ENCODE measurements at regions not wholly inside any gene's neighbourhood (a gene's known extent, or its start where the extent isn't known, plus 50 kb on each side); places are given as distances from the start of the nearest gene placed in this dataset.

- Mint-ChIP-seq H3K27me3 (peaks cover 6 to 19% of the 10 kb centered on the region in 2 donors), H3K4me3 (no peak overlapping the region), H3K4me1 (ENCODE audit: low read depth in 2 of 2) (no peaks in the 10 kb centered on the region), H3K36me3 (no peaks in the 10 kb centered on the region), H3K27ac (no peak overlapping the region), H3K9me3 (peaks cover 3% of the 10 kb centered on the region)
- ATAC-seq (no peak), DNase-seq (ENCODE audit: low spot score) (no peak)
Observed at GRCh38 chr1:170310014-170310405, 164.3 kb downstream of the NTMT2 start.

- Mint-ChIP-seq H3K27ac (no peak overlapping the region), H3K9me3 (peaks cover 3% of the 10 kb centered on the region), H3K4me1 (ENCODE audit: low read depth in 2 of 2) (no peaks in the 10 kb centered on the region), H3K36me3 (no peaks in the 10 kb centered on the region), H3K27me3 (peaks cover 6 to 25% of the 10 kb centered on the region in 2 donors), H3K4me3 (no peak overlapping the region)
- no peak for DNase-seq (ENCODE audit: low spot score)
- ATAC-seq: no peak
Observed at GRCh38 chr1:170310951-170311350, 165.2 kb downstream of the NTMT2 start.

DNA sequence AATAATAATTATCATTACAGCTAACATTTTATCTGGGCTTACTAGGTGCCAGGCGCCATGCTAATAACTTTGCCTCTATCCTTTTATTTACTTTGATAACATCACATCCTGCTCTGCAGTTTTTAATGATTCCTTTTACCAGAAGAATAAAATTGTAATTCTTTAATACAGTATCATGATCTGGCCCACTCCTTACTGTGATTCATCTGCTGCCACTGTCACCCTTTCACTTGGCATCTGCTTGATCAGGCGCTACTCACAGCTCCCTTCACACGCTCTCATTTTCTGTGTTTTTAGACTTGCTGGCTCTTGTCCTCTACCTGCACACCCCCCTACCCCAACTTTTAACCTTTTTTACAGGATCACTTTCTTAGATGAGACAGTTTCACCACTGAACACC is 167.5 kb downstream of the NTMT2 start:
- Mint-ChIP-seq H3K9me3 (peaks cover 3% of the 10 kb centered on the region), H3K27me3 (peaks cover 7 to 20% of the 10 kb centered on the region in 2 donors), H3K27ac (no peak overlapping the region), H3K4me1 (ENCODE audit: low read depth in 2 of 2) (no peaks in the 10 kb centered on the region), H3K4me3 (no peak overlapping the region), H3K36me3 (no peaks in the 10 kb centered on the region)
- DNase-seq (ENCODE audit: low spot score): no peak
- no peak for ATAC-seq

- Mint-ChIP-seq H3K27me3 (peaks cover 12 to 28% of the 10 kb centered on the region in 2 donors), H3K4me1 (ENCODE audit: low read depth in 2 of 2) (no peaks in the 10 kb centered on the region), H3K27ac (no peak overlapping the region), H3K9me3 (no peaks in the 10 kb centered on the region), H3K4me3 (no peak overlapping the region), H3K36me3 (no peaks in the 10 kb centered on the region)
- ATAC-seq (no peak), DNase-seq (ENCODE audit: low spot score) (no peak)
Observed at GRCh38 chr1:170316270-170316669, 170.5 kb downstream of the NTMT2 start.

- Mint-ChIP-seq H3K4me3 (no peak overlapping the region), H3K27me3 (peaks cover 12 to 34% of the 10 kb centered on the region in 2 donors), H3K9me3 (no peaks in the 10 kb centered on the region), H3K4me1 (ENCODE audit: low read depth in 2 of 2) (no peaks in the 10 kb centered on the region), H3K36me3 (no peaks in the 10 kb centered on the region), H3K27ac (no peak overlapping the region)
- DNase-seq (ENCODE audit: low spot score) (no peak), ATAC-seq (no peak)
Observed at GRCh38 chr1:170318141-170318540, 172.4 kb downstream of the NTMT2 start.

DNA sequence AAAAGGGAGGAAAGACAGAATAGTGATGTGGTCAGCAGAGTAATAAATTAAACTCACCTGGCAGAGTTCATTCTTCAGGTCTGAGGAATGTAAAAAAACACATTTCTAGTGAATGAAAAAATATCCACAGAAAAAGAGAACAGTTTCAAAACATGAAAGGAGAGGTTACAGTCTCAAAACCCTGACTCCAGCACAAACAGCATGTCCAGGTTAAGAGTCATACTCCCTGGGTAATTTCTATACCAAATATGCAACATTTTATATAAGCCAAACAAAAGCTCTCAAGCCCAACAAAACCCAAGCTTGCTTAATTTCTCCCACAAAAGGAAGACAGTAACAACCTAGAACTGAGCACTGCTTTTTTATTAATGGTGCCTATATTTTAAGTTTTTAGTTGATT is 173.0 kb downstream of the NTMT2 start:
- peaks cover 8 to 34% of the 10 kb centered on the region in 2 donors for H3K27me3 Mint-ChIP-seq
- H3K36me3 Mint-ChIP-seq: no peaks in the 10 kb centered on the region
- H3K27ac Mint-ChIP-seq: no peak overlapping the region
- no peaks in the 10 kb centered on the region for H3K9me3 Mint-ChIP-seq
- ATAC-seq (no peak), DNase-seq (ENCODE audit: low spot score) (no peak)
- no peaks in the 10 kb centered on the region for H3K4me1 Mint-ChIP-seq (ENCODE audit: low read depth in 2 of 2)
- H3K4me3 Mint-ChIP-seq: no peak overlapping the region

DNA sequence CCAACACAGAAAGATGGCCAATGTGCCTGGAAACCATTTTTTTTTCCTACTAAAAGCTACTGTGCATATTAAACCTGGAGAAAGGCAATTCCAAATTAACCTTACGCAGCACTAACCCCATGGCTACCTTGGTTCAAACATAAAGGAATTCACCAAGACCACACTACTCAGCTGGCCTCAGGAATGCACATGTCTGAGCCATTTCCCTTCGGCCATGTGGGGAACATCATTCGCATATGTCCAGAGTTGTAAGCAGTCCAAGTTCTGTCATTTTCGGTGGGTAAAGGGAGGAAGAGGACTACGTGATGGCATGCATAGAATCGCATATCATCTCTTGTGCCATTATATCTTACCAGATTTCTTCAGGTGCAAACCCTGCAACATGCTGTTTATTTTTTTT is 175.4 kb downstream of the NTMT2 start:
- H3K27me3 Mint-ChIP-seq: peaks cover 8 to 28% of the 10 kb centered on the region in 2 donors
- H3K27ac Mint-ChIP-seq: no peak overlapping the region
- H3K4me1 Mint-ChIP-seq (ENCODE audit: low read depth in 2 of 2): no peaks in the 10 kb centered on the region
- no peaks in the 10 kb centered on the region for H3K36me3 Mint-ChIP-seq
- no peaks in the 10 kb centered on the region for H3K9me3 Mint-ChIP-seq
- DNase-seq (ENCODE audit: low spot score): no peak
- no peak for ATAC-seq
- H3K4me3 Mint-ChIP-seq: no peak overlapping the region

- H3K9me3 Mint-ChIP-seq: peaks cover 4% of the 10 kb centered on the region
- H3K4me1 Mint-ChIP-seq (ENCODE audit: low read depth in 2 of 2): no peaks in the 10 kb centered on the region
- H3K4me3 Mint-ChIP-seq: no peak overlapping the region
- no peak for ATAC-seq
- H3K36me3 Mint-ChIP-seq: no peaks in the 10 kb centered on the region
- no peak for DNase-seq (ENCODE audit: low spot score)
- H3K27ac Mint-ChIP-seq: no peak overlapping the region
- peaks cover 9 to 43% of the 10 kb centered on the region in 2 donors for H3K27me3 Mint-ChIP-seq
Observed at GRCh38 chr1:170326186-170326585, 180.4 kb downstream of the NTMT2 start.

DNA sequence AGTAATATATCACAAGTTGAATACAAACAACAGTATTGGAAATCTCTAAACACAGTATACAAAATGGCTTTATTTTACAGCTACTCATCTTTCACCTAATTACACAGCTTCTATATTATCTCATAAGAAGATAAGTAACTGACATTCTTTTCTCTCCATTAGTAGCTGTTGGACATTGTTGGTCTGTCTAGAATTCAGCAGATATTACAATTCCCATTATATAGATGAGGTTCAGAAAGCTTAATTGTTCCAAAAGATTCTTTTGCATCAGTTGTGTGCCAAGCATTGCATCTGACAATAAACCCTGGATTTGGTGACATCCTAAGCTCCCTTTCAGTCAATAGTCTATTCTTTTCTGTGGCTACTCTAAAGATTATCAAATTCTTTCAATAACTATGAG is 187.0 kb downstream of the NTMT2 start:
- H3K4me3 Mint-ChIP-seq: no peak overlapping the region
- H3K9me3 Mint-ChIP-seq: peaks cover 7% of the 10 kb centered on the region
- peaks cover 8 to 26% of the 10 kb centered on the region in 2 donors for H3K27me3 Mint-ChIP-seq
- no peak overlapping the region for H3K27ac Mint-ChIP-seq
- H3K4me1 Mint-ChIP-seq (ENCODE audit: low read depth in 2 of 2): no peaks in the 10 kb centered on the region
- DNase-seq (ENCODE audit: low spot score): no peak
- ATAC-seq: no peak
- H3K36me3 Mint-ChIP-seq: no peaks in the 10 kb centered on the region

- ATAC-seq: no peak
- no peaks in the 10 kb centered on the region for H3K4me1 Mint-ChIP-seq (ENCODE audit: low read depth in 2 of 2)
- no peak for DNase-seq (ENCODE audit: low spot score)
- peaks cover 8 to 37% of the 10 kb centered on the region in 2 donors for H3K27me3 Mint-ChIP-seq
- no peak overlapping the region for H3K27ac Mint-ChIP-seq
- no peaks in the 10 kb centered on the region for H3K36me3 Mint-ChIP-seq
- peaks cover 3% of the 10 kb centered on the region for H3K9me3 Mint-ChIP-seq
- no peak overlapping the region for H3K4me3 Mint-ChIP-seq
Observed at GRCh38 chr1:170337413-170337994, 191.7 kb downstream of the NTMT2 start.

- H3K4me3 Mint-ChIP-seq: no peak overlapping the region
- ATAC-seq (no peak), DNase-seq (ENCODE audit: low spot score) (no peak)
- no peak overlapping the region for H3K27ac Mint-ChIP-seq
- H3K4me1 Mint-ChIP-seq (ENCODE audit: low read depth in 2 of 2): no peaks in the 10 kb centered on the region
- peaks cover 10 to 32% of the 10 kb centered on the region in 2 donors for H3K27me3 Mint-ChIP-seq
- no peaks in the 10 kb centered on the region for H3K9me3 Mint-ChIP-seq
- H3K36me3 Mint-ChIP-seq: no peaks in the 10 kb centered on the region
Observed at GRCh38 chr1:170339534-170339933, 192.4 kb upstream of the GORAB start.

GRCh38 chr1:170340308-170340707 is 191.7 kb upstream of the GORAB start:
- H3K9me3 Mint-ChIP-seq: no peaks in the 10 kb centered on the region

GRCh38 chr1:170351366-170351946 is 180.5 kb upstream of the GORAB start:
- H3K4me1 Mint-ChIP-seq (ENCODE audit: low read depth in 2 of 2): no peaks in the 10 kb centered on the region
- H3K36me3 Mint-ChIP-seq: no peaks in the 10 kb centered on the region
- H3K4me3 Mint-ChIP-seq: no peak overlapping the region
- no peaks in the 10 kb centered on the region for H3K9me3 Mint-ChIP-seq
- ATAC-seq (no peak), DNase-seq (ENCODE audit: low spot score) (no peak)
- peaks cover 5 to 19% of the 10 kb centered on the region in 2 donors for H3K27me3 Mint-ChIP-seq
- H3K27ac Mint-ChIP-seq: no peak overlapping the region

More at GRCh38 chr1:170340308-170340707, 191.7 kb upstream of the GORAB start:
- H3K4me3 Mint-ChIP-seq: no peak overlapping the region
- H3K4me1 Mint-ChIP-seq (ENCODE audit: low read depth in 2 of 2): no peaks in the 10 kb centered on the region
- no peak overlapping the region for H3K27ac Mint-ChIP-seq
- H3K27me3 Mint-ChIP-seq: peaks cover 10 to 38% of the 10 kb centered on the region in 2 donors
- DNase-seq (ENCODE audit: low spot score): no peak
- no peaks in the 10 kb centered on the region for H3K36me3 Mint-ChIP-seq
- no peak for ATAC-seq

- Mint-ChIP-seq H3K27ac (no peak overlapping the region), H3K4me3 (no peak overlapping the region), H3K36me3 (no peaks in the 10 kb centered on the region), H3K9me3 (no peaks in the 10 kb centered on the region), H3K27me3 (peaks cover 1 to 13% of the 10 kb centered on the region in 2 donors), H3K4me1 (ENCODE audit: low read depth in 2 of 2) (no peaks in the 10 kb centered on the region)
- no peak for ATAC-seq
- DNase-seq (ENCODE audit: low spot score): no peak
Observed at GRCh38 chr1:170354246-170354645, 177.7 kb upstream of the GORAB start.

DNA sequence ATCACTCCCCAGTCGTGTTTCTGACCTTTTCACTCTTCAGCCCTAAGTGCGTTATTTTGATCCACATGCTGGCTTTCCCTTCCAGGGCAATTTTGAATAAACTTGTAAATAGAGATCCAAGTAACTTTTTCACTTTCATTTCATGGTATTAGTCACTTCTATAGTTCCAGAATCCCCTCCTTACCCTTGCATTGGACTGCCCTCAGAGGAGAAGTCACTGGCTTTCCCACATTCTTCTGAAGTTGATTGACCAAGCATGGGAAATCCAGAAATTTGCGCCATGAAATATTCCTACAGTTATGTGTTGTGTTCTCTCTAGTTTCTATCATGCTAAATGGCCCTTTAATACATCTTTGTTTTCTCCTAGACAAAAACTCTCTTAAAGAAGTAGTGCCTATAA is 177.3 kb upstream of the GORAB start:
- Mint-ChIP-seq H3K36me3 (peaks cover 1% of the 10 kb centered on the region), H3K27ac (no peak overlapping the region), H3K27me3 (peaks cover 0 to 10% of the 10 kb centered on the region in 2 donors), H3K4me1 (ENCODE audit: low read depth in 2 of 2) (no peaks in the 10 kb centered on the region), H3K9me3 (no peaks in the 10 kb centered on the region), H3K4me3 (no peak overlapping the region)
- ATAC-seq (no peak), DNase-seq (ENCODE audit: low spot score) (no peak)

Measured in natural killer cell treated with Interleukin-12 subunit alpha and Interleukin-12 subunit beta and Interleukin-15 and Interleukin-18, amount 100 ng/mL, for 72 hours (primary cell).